ENCODE measurements at regions not wholly inside any gene's neighbourhood (a gene's known extent, or its start where the extent isn't known, plus 50 kb on each side); places are given as distances from the start of the nearest gene placed in this dataset.
"Not testable (repeated sequence)": the region's sequence is repeated elsewhere in the genome, so short reads cannot be mapped to it uniquely, and the experiment has no call there.

DNA sequence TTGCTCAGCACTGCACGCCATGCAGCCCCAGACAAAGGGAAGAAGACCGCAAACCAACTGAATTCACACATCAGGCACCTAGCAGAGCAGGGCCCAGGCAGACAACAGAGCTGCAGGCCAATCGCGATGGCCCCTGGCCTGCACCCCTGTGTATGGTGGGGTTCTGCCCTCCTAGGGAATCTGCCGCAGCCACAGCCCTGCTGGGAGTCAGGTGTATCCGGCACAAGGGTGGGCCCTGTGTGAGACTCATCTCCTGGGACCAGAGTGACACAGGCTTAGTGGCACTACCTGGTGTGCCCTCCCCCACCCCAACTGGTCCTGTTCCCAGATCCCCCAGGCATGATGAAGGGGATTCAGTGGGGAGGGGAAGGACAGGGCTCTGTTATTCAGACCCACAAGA is 122.8 kb downstream of the ATPSCKMT start:
- DNase-seq: no peak

DNA sequence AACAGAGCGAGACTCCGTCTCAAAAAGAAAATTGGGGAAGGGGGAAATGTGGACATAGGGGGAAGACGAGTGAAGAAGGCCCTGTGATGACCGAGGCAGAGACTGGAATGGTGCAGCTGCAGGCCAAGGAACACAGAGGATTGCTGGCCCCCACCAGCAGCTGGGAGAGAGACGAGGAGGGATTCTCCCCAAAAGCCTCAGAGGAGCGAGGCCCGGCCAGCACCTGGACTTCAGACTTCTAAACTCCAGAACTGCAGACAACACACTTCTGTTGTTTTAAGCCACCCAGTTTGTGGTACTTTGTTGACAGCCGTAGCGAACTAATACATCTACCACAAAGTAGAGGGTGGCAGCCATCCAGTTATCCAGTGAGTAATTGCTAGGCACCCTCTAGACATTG is 124.6 kb downstream of the ATPSCKMT start:
- DNase-seq: no peak

- DNase-seq: peak; percentile 39
Observed at GRCh38 chr5:10124287-10124686, 125.4 kb downstream of the ATPSCKMT start.

DNA sequence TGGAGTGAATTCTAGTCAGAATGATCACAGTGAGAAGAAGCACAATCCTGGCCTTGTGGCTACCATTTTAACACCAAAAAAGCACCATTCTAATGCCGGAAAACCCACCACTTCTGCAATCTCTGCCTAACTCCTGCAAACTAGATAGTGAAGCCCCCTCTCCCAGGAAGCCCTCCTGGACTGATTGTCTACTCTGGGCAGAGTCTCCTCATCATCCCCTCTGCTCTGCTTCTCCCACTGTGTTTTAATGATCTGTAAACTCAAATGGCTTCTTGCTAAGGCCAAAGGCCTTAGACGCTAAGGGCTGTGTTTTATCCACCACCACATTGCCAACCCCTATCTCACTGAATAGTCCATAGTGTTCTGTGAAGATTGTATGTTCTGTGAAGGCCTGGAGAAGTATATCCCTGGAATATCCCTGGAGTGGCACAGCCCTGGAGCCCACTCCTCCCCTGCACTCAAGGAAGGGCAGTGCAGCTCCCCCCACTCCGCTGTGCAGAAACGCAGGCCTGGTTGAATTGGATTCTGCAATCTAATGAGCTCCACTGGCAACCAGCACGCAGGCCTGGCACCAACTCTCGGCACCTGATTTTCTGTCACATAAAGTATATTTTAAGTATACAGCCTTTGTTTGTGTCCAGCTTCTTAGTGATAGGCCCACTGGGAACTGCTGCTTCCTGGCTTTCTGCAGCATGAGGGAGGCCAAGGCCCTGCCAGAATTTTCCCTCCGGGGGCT is 126.3 kb downstream of the ATPSCKMT start:
- DNase-seq: no peak

GRCh38 chr5:10122076-10122726 is 127.5 kb downstream of the ATPSCKMT start:
- DNase-seq: no peak

DNA sequence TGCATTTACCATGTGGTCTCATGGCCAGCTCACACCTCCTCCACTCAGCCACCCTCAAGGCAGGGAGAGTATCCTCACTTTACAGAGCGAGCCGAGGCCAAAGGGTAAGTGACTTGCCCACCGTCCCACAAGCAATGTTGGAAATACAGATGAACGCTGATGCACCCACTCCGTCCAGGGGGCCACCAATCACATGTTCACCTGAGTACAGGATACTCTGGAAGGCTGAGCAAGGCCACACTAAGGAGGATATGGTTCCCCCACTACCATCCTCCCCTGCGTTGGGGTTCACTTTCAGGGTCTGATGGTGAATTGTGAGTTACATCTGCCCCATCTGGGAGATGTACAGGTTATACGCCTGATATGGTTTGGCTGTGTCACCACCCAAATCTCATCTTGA is 128.8 kb downstream of the ATPSCKMT start:
- DNase-seq: no peak

GRCh38 chr5:10118150-10118549 is 131.5 kb downstream of the ATPSCKMT start:
- no peak for DNase-seq

DNA sequence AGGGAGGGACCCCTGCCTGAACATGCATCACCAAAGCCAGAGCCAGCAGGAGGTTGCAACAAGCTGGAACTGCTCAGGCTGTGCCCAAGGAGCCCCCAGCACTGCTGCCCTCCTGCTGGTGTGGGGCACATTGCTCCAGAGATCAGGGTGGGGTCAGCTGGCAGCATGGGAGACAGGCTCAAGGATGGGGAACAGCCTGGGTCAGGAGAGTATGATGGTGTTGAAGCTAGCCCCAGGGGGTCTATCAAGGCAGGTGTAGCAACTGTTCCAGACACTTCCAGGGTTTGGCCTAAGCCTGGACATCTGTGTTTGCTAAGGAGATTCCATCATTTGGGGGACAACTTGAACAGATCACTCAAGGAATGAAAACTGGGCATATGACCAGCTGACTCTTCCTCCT is 133.1 kb downstream of the ATPSCKMT start:
- no peak for DNase-seq

GRCh38 chr5:10115669-10116068 is 134.0 kb downstream of the ATPSCKMT start:
- DNase-seq: no peak

- peak; percentile 48 for DNase-seq
Observed at GRCh38 chr5:10111571-10111970, 138.1 kb downstream of the ATPSCKMT start.

- no peak for DNase-seq
Observed at GRCh38 chr5:10110228-10110627, 139.5 kb downstream of the ATPSCKMT start.

- no peak for DNase-seq
Observed at GRCh38 chr5:10109299-10109698, 140.4 kb downstream of the ATPSCKMT start.

DNA sequence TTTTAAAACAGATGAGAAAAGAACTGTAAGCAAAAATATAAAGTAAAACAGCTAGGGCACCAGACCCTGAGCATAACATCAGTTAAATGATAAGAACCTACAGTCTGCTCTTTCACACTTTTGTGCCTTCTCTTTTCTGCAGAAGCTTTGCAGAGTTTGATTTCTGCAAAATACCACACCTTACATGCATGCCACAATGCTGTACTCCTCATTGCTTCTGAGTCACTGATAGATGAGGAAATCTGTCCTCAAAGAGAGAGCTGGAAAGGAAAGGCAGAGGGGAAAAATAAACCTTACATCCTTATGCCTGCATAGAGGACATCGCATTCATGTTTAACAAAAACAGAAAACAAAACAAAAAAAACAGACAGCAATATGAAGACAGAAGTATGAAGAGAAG is 142.9 kb downstream of the ATPSCKMT start:
- no peak for DNase-seq

- DNase-seq: no peak
Observed at GRCh38 chr5:10106285-10106684, 143.4 kb downstream of the ATPSCKMT start.

- no peak for DNase-seq
Observed at GRCh38 chr5:10102706-10103497, 146.8 kb downstream of the ATPSCKMT start.

DNA sequence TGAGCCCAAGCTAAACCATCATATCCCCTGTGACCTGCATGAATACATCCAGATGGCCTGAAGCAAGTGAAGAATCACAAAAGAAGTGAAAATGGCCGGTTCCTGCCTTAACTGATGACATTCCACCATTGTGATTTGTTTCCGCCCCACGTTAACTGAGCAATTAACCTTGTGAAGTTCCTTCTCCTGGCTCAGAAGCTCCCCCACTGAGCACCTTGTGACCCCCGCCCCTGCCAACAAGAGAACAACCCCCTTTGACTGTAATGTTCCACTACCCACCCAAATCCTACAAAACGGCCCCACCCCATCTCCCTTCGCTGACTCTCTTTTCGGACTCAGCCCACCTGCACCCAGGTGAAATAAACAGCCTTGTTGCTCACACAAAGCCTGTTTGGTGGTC is 147.5 kb downstream of the ATPSCKMT start:
- not testable (repeated sequence) for DNase-seq

DNA sequence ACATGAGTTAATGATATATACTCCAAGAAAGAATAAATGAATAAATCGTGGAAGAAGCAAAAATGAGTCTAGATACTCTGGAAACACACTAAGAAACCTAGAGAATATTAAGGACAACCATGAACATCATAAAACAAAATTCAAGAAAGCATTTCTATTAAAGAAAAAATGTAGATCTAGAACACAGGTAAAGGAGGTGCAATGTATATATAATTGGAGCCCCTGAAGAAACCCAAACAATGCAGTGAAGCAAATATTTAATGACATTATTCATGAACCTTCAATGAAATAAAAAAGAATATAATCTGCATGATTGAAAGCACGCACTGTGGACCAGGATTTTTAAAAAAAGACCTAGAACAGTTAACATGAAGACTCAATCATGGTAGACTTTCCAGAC is 150.1 kb downstream of the ATPSCKMT start:
- DNase-seq: no peak

DNA sequence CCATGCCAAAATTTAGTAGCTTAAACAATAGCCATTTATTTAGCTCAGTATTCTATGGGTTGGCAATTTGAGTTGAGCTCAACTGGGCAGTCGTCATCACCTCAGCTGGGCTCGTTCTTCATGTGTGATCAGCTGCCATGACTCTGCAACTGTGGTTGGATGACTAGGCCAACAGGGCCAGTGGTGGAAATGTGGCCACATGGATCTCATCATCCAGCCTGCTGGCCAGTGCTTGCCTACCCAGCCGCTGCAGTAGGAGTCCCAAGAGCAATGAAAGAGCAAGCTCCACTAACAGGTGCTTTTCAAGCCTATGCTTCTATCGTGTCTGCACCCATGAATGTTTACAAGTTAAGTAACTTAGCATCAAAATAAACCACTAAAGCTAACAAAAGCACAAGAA is 158.0 kb downstream of the ATPSCKMT start:
- DNase-seq: no peak

DNA sequence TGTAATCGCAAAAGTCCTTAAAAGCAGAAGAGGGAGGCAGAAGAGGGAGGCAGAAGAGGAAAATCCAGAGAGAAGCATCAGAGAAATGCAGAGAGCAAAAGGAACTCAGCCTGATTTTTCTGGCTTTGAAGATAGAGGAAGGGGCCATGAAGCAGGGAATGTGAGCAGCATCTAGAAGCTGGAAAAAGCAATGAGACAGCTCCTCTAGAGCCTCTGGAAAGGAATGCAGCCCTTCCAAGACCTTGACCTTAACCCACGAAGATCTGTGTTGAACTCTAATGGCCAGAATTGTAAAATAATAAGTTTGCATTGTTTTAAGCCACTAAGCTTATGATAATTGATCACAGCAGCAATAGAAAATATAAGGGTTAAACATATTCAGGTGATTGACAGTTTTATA is 159.6 kb downstream of the ATPSCKMT start:
- DNase-seq: no peak

DNA sequence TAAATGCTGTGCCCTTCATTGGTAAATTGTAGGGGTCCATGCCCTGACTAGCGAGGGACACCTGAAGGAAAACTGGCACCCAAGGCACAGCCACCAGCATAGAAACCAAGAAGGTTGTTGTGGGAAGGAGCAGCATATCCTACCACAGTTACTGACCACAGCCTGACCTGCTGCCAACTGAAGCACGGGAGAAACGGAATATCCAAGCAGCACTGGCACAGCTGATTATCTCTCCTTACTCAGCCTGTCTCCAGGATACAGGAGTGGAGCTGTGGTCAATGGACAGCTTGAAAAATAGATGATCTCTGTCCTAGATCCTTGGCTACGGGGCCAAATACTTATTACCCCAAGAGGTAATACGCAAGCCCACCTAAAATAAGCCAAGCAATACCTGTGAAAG is 164.5 kb downstream of the ATPSCKMT start:
- no peak for DNase-seq

DNA sequence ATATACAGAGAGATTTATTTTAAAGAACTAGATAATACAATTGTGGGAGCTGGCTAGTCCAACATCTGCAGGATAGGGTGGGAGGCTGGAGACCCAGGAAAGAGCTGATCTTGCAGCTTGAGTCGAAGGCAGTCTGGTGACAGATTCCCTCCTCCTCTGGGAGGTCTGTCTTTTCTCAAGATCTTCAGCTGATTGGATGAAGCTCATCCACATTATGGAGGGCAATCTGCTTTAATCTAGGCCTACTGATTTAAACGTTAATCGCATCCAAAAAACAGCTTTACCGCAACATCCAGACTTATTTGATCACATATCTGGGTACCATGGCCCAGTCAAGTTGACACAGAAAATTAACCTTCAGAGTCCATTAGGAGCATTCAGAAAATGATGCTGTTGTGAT is 168.1 kb downstream of the ATPSCKMT start:
- no peak for DNase-seq

DNA sequence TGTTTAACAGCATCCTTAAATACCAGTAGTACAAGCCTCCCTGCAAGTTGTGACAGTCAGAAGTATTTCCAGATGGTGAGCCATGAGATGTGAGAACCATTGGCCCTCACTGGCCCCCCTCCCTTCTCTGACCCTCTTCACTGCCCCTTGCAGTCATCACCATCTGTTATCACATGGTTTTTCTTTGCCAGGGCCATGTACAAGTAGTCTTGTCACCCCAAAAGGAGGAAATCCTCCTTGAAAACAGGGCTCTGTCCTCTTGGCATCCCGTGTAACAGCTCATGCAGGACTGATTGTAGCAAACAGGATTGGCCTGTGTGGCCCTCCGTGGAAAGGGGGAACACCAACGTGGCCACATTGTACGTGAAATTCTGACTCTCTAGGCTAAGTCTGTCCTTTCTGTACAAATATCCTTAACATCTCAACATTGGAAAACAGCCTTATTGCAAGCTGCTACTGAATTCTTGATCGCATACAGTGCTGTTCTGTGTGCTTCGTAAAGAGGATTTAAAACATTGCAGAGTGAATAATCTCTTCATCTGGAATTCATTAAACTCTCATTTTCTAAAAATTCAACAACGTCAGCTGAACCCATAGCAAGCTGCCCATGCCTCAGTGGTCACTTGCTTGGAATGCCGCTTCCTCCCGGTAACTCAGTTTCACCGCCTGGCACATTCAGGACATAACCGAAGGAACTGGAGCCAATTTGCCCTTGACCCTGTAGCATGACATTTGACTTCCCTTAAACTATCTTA is 171.7 kb downstream of the ATPSCKMT start:
- DNase-seq: peak; percentile 38

Data from muscle of arm (tissue), 1 donor.